GM18520 (cell line): ENCODE measurements at regions not wholly inside any gene's neighbourhood (a gene's known extent, or its start where the extent isn't known, plus 50 kb on each side); places are given as distances from the start of the nearest gene placed in this dataset.

Experiments
- ATAC-seq: cut with Tn5 transposase; IDR thresholded peaks from one replicate; pipeline ENCODE4 v1.9.1; 2021; ENCODE audit not compliant: unreplicated experiment

GRCh38 chr10:131480066-131480465 is 168.5 kb upstream of the TCERG1L start:
- no peak for ATAC-seq

DNA sequence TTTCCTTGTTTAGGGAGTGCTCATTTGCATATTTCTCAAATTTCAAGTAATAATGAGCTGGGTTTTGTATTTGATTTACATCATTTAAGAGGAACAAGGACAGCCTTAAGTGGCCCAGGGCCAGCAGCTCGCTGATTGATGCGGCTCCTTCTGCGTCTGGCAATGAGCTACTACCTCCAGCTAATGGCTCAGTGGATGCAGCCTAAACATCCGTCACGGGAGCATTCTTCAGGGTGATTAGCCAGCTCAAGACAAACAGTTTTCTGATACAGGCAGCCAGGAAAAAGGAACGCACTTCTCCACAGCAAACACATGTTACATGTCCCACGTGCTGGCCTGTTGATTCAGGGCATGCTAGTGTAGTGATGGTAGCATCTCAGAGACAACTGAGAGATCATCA is 169.3 kb upstream of the TCERG1L start:
- no peak for ATAC-seq

GRCh38 chr10:131485732-131486131 is 174.2 kb upstream of the TCERG1L start:
- ATAC-seq: no peak

GRCh38 chr10:131487822-131488221 is 176.3 kb upstream of the TCERG1L start:
- ATAC-seq: no peak

DNA sequence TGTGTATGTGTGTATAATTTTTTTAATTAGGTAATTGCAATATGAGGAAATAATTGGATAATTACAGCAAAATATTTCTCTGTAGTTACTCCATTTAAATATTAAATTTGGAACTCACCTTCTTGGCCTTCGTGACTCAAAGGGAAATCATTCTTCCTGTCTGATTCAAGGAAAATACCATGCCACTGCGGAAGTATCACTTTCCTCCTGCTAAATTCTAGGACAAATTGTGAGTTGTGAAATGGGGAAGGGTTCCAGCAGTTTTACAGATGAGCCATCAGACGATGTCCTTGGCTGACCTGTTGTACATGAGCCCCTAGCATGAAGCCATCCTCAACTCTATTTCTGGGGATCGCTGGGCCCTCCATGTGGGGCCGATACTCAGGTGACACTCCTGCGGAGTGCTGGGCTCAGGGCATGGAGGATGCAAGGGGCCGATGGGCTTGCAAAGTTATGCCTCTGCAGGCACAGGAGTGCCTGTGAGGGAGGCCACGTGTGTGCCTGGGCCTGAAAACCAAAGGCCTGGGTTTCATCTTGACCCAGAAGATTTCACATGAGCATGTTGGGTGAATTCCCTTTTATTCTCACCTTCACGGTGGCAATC is 179.6 kb upstream of the TCERG1L start:
- ATAC-seq: no peak

- no peak for ATAC-seq
Observed at GRCh38 chr10:131492211-131492857, 180.8 kb upstream of the TCERG1L start.

DNA sequence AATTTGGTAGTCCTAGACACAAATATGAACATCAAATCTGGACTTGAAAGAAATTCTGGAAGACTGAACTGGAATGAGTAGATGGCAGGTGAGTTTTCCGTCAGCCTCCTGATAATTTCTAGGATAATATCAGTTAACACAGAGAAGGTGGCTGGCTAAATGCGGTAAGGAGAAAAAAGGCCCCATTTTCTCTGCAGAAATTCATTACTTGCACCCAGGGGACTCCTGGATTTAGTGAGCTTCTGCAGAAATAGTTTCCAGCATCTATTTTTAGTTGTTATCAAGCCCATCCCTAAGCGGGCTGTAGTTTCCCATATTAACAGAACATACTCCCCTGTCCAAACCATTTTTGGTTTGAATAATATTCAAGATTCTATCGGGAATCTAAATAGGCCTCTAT is 181.9 kb upstream of the TCERG1L start:
- ATAC-seq: no peak

GRCh38 chr10:131494451-131494850 is 182.9 kb upstream of the TCERG1L start:
- ATAC-seq: no peak

GRCh38 chr10:131495224-131495623 is 183.7 kb upstream of the TCERG1L start:
- no peak for ATAC-seq

- ATAC-seq: no peak
Observed at GRCh38 chr10:131495892-131496291, 184.4 kb upstream of the TCERG1L start.

GRCh38 chr10:131496351-131497052 is 185.0 kb upstream of the TCERG1L start:
- no peak for ATAC-seq

DNA sequence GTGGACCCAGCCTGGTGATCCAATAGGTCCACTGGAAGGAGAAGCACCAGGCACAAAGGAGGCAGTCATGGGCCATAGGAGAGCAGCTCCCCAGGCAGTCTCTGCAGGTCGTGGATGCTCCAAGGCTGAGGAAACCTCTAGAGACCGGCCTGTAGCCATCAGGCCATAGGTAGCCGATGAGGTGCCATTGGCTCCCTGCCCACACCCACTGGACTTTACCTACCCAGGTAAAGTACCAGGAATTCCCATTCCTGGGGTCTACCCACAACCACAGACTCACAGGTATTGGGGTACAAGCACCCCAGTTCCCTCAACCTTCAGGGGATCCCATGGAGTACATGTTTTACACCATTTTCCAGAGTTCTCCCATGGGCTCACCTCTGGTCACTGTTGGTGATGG is 188.0 kb upstream of the TCERG1L start:
- no peak for ATAC-seq

- no peak for ATAC-seq
Observed at GRCh38 chr10:131500181-131500580, 188.7 kb upstream of the TCERG1L start.

DNA sequence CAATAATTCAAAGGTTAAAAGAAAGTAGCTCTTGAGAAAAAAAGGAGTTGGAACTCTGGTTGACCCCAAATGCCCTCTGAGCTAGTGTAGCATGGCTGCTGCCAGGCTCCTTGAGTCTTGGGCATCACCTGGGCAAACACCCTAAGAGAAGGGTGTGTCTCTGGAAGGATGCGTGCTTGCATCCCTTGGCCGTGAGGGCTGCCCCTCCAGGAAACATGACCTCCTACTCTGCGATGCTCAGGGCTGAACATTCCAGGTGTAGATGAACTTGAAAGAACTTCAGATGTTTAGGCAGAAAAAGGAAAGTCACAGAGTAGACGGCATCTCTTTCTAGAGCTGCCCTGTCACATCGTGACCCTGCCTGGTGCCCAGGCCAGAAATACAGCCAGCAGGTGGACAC is 189.4 kb upstream of the TCERG1L start:
- ATAC-seq: no peak

DNA sequence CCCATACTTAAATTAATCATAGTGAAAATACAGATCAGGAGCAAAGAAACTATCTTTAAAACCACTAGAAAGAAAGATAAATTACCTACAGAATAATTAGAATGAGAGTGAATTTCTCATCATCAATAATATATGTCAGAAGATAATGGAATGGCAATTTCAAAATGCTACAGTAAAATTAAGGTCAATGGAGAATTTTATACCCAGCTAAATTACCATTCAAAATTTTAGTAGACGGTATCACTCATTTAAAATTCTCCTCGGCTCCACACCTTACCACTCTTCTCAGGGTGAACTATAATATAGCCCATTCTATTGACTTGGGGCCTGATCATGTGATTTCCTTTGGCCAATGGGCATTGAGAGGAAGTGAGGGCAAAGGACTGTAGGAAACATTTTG is 192.5 kb upstream of the TCERG1L start:
- no peak for ATAC-seq

GRCh38 chr10:131511391-131511790 is 199.9 kb upstream of the TCERG1L start:
- no peak for ATAC-seq

DNA sequence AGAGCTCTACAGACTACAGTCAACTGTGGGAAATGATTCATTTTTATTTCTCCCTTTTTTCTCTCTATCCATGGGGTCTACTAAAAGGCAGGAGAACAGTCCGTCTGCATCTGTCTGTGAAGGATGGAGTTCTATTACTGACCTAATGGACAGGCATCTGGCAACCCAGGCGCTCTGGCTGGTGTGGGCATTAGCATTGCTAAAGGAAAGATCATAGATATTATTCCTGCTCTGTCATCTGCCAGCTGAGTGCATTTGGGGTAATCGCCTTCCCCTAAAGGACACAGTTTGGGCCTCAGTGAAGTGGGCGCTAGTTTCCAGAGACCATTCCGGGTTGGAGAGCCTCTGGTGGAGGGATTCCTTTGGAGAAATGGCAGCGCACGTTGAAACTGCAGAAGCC is 201.3 kb upstream of the TCERG1L start:
- no peak for ATAC-seq

DNA sequence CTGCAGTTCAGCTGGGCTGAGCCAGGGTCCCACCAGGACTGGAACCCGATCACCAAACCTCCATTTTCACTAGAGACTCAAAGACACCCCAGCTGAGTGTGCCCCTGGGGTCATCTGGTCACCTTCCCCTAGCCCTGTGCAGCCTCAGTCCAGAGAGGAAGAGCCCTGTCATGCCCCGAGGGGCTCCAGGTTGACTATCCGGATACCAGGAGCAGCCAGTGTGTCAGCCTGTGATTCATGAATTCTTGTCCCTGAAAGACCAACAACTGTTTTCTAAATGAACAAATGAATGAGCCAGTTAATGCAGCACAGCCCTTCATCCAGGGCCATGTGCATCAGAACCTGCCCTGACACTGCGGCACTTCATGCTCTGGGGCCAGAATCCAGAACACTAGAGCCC is 201.9 kb upstream of the TCERG1L start:
- no peak for ATAC-seq

- no peak for ATAC-seq
Observed at GRCh38 chr10:131513901-131514300, 202.4 kb upstream of the TCERG1L start.

DNA sequence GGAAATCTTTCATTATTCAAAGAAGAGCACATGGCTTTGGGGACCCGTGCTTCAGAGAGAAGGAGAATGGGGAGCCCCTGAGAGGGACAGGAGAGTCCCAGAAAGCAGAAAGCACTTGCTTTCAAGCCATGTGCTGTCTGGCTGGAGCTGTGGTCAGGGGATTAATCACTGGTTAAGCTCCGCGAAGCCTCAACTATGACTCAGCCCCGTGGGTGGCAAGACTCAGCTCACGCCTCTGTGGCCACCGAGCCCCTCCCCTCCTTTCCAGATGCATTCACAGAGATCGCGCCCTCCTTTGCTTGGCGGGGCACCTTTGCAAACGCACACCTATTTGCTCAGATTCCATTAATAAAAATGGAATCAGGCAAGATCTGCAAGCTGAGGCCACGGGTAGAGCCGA is 202.9 kb upstream of the TCERG1L start:
- no peak for ATAC-seq

- no peak for ATAC-seq
Observed at GRCh38 chr10:131516285-131516684, 204.8 kb upstream of the TCERG1L start.

GRCh38 chr10:131517781-131518180 is 206.3 kb upstream of the TCERG1L start:
- no peak for ATAC-seq
